Stimulated activated naive CD4-positive, alpha-beta T cell (primary cell): ENCODE measurements at regions not wholly inside any gene's neighbourhood (a gene's known extent, or its start where the extent isn't known, plus 50 kb on each side); places are given as distances from the start of the nearest gene placed in this dataset.

Experiments
- DNase-seq, 6 experiments: peaks; one replicate each; lab custom pipeline; 2025; lab: John Stamatoyannopoulos, UW

- no peak for DNase-seq
Observed at GRCh38 chr9:96183751-96184150, 118.2 kb downstream of the HSD17B3 start.

GRCh38 chr9:96178153-96178552 is 123.8 kb downstream of the HSD17B3 start:
- DNase-seq = no peak

- DNase-seq = no peak
Observed at GRCh38 chr9:96177719-96178028, 124.3 kb downstream of the HSD17B3 start.

GRCh38 chr9:96177005-96177718 is 124.8 kb downstream of the HSD17B3 start:
- DNase-seq = no peak

DNA sequence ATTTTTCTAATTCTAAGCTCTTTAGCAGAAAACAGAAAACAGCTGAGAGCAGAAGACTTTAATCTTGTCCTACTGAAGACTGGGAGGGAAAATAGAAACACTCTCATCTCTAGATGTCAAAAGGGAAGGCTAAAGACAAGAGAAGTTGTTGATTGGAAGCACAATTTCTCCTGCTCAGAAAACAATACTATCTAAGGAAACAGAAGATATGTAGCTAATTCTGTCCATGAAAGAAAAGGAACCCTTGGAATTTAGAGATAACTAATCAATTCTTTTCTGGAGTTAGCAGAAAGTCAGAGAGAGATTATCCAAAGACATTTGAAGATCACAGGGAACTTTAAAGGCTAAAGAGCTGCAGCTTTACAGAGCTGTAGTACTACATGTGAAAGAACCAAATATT is 126.2 kb downstream of the HSD17B3 start:
- DNase-seq = no peak

- DNase-seq = no peak
Observed at GRCh38 chr9:96175001-96175400, 127.0 kb downstream of the HSD17B3 start.

- DNase-seq = no peak
Observed at GRCh38 chr9:96174371-96174770, 127.6 kb downstream of the HSD17B3 start.

- no peak for DNase-seq
Observed at GRCh38 chr9:96173640-96174039, 128.3 kb downstream of the HSD17B3 start.

- DNase-seq = no peak
Observed at GRCh38 chr9:96172797-96173196, 129.2 kb downstream of the HSD17B3 start.

DNA sequence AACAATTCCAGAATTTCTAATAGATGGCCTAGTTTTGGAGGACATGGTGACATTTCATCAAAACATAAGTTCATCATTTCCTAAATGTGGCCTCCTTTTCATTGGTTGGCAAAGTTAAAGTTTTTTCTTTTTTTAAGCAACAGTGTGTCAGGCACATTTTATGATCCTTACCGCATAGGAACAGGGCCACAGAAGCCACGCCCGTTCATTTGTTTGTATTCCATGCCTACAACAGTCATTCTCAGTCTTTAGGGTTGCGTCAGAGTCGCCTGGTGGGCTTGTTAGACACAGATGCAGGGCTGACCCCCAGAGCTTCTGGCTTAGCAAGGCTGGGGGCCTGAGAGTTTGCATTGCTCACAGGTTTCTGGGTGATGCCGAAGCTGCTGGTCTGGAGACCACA is 130.2 kb downstream of the HSD17B3 start:
- DNase-seq = no peak

GRCh38 chr9:96169901-96170300 is 132.1 kb downstream of the HSD17B3 start:
- DNase-seq = no peak

- DNase-seq = no peak
Observed at GRCh38 chr9:96169484-96169883, 132.5 kb downstream of the HSD17B3 start.

DNA sequence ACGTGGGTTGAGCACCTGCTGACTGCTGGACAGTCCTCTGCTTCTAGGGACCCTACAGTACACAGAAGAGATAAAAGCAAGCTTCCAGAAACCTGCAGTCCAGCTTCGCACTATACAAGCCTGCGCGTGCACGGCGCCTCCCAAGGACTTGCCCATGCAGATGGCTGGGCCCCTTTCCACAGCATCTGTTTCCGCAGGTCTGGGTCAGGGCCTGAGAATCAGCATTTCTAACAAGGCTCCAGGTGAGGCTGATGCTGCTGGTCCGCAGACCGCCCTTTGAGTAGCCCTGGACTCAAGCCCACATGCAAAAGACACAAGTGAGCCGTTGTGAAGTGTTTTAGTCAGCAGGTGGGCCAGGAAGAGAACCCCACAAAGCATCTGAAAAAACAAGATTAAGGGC is 133.1 kb downstream of the HSD17B3 start:
- DNase-seq = no peak

DNA sequence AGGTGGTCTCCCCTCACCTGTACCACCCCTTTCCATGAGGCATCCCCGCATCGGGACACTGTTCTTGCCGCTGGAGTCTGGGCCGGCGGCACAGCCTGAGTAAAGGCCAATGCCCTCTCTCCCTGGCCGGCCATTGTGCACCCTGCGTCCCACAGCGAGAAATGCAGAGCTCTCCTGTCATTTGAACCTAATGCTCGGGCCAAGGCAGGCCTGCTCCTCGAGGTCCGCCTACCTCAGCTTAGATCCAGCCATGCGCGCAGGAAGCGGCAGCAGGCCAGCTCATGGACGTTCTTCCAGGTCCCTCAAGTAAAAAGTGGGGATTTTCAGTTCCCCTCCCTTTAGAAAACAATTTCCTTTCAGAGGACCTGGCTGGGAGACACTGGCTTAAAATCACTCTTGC is 135.0 kb downstream of the HSD17B3 start:
- no peak for DNase-seq

DNA sequence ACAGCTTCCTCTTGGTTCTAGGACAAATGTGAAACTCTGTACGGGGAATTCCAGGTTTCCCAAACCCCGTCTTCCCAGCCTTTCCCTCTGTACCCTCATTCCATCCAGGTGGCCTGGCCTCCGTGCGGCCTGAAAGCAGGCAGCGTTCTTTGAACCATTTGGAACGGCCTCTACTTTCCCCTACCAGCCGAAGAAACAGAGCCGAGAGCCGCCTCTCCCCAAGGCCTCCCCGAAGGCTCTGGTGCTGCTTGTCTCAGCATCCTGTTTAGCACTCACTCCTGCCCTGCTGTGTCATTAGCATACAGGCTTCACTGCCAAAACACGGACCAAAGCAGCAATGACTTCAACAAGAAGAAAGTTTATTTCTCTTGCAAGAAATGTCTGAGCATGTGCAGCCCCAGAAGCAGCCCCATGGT is 137.7 kb downstream of the HSD17B3 start:
- no peak for DNase-seq

DNA sequence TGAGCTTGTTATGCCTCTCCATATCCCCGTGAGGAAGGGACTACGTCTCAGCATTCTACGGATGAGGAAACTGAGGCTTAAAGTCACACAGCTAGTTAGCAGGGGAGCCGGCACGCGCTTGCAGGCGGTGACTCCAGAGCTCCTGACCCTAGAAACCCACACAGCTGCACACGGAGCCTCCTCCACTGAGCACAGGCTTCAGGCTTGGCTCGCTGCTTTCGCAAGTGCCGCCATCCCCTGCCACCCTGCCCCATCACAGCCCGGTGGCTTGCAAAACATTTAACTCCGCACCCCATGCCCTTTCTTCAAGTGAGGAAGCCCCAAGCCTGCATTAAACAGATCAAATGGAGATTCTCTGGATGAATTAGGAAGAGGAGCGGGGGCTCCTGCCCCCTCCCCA is 138.3 kb downstream of the HSD17B3 start:
- no peak for DNase-seq

DNA sequence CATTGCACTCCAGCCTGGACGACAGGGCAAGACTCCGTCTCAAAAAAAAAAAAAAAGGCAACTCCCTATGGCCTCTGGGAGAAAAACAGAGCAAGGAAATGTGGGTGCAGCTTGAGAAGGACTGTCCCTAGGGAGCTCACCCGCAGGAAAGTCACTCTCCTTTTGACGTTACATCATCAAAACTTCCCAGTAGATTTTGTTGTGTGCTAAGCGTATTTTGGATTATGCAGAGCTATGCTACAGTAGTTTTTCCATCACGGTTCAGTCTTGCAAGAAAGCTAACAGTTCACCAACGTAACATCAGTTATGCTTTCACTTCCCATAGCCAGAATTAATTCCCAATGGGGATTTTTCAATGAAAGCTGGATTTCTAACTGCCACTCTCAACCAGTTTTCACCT is 138.8 kb downstream of the HSD17B3 start:
- no peak for DNase-seq

- DNase-seq = no peak
Observed at GRCh38 chr9:96161819-96162218, 140.2 kb downstream of the HSD17B3 start.

DNA sequence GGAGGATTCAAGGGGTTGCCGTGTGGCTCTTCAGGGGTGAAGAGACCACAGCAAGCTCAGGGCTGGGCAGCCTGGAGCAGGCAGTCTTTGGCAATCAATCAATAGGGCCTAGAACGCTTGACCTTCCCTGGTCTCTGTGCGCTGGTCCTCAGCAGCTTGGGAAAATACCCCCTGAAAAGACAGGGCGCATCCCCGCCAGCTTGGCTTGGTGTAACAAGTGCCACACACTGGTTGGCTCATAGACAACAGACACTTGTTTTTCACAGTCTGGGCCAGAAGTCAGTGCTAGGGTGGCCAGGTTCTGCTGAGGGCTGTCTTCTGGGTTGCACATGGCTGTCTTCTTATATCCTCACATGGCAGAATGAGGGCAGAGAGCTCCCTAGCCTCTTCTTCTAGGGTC is 141.1 kb downstream of the HSD17B3 start:
- DNase-seq = no peak

GRCh38 chr9:96160168-96160567 is 141.8 kb downstream of the HSD17B3 start:
- no peak for DNase-seq

DNA sequence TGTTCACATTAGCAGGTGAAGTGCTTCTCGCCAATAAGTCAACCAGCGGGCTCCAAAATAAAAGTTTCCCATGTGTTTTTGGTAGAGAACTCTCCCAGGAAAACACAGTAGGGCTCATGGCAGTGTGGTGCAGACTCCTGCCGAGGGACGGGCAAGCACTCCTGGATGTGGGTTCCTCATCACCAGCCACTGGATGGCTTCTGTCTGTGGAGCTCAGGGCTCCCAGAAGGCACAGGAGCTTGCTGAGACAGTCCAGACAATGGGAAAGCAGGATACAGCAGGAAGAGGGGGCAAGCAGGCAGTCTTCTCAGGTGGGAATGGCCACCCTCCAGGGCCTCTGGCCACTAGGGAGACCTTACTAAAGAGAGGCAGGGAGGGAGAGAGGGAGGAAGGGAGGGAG is 142.4 kb downstream of the HSD17B3 start:
- no peak for DNase-seq

DNA sequence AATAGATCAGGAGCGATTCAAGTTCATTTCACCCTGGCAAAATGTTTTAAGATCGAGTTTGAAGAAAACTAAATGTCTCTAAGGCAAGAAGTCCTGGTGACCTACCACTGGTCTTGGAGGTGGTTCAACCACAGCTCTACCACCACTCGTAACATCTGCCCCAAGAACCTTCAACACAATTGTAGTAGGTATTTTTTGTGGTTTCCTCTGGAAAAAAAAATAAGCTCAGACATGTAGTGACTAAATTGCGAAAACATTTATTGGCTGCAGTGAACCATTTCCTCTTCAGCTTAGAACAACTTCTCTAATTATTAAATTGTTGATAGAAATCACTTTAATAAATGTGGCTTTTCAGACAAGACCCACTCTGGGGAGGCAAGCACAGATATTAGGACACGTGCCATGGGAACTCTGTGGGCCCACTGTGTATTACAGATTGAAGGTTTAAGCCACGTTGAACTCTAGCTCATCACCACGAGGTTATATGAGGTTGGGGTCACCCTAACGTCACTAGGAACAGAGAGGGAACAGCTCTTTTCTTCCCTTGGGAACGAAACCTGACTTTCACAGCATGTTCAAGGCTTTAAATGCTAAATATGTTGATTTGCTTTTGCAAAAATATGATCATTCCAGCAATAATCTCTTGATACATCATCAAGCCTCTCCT is 142.9 kb downstream of the HSD17B3 start:
- no peak for DNase-seq

GRCh38 chr9:96158147-96158546 is 143.8 kb downstream of the HSD17B3 start:
- DNase-seq = no peak

DNA sequence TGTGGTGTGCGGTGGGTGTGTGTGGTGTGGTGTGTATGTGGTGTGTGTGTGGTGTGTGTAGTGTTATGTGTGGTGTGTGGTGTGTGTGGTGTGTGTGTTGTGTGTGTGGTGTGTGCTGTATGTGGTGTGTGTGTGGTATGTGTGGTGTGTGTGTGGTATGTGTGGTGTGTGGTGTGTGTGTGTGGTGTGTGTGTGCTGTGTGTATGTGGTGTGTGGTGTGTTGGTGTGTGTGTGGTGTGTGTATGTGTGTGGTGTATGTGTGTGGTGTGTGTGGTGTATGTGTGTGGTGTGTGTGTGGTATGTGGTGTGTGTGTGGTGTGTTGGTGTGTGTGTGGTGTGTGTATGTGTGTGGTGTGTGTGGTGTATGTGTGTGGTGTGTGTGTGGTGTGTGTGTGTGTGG is 144.3 kb downstream of the HSD17B3 start:
- DNase-seq = no peak
